ENCODE measurements at regions not wholly inside any gene's neighbourhood (a gene's known extent, or its start where the extent isn't known, plus 50 kb on each side); places are given as distances from the start of the nearest gene placed in this dataset.
A peak's percentile ranks its signal among the peaks of the same experiment; 100 is the strongest.

DNA sequence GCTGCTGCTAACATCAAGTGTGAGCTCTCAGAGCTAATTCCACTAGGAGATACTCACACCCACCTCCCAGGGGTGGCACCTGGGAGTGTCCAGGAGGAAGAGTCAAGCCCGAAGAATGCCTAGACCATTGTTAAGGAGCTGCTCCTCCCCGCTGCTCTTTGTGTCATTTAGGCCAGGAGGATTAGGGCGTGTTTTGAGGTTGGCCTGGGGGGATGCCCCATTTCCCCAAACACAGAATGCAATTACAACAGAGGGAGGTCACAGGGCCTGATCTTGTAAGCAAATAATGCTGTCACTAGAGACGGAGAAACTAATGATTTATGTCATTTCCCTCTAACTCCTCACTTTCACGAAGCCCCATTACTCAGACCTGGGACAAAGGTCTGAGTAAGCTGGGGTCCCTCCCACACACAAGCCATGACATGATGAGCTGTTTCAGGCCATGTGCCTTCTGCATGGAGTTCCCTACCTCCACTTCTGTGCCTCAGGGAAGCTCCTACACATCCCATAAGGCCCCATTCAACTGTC is 312.5 kb downstream of the ACTL7B start (continued):
- TF ChIP-seq, protein P1, sequence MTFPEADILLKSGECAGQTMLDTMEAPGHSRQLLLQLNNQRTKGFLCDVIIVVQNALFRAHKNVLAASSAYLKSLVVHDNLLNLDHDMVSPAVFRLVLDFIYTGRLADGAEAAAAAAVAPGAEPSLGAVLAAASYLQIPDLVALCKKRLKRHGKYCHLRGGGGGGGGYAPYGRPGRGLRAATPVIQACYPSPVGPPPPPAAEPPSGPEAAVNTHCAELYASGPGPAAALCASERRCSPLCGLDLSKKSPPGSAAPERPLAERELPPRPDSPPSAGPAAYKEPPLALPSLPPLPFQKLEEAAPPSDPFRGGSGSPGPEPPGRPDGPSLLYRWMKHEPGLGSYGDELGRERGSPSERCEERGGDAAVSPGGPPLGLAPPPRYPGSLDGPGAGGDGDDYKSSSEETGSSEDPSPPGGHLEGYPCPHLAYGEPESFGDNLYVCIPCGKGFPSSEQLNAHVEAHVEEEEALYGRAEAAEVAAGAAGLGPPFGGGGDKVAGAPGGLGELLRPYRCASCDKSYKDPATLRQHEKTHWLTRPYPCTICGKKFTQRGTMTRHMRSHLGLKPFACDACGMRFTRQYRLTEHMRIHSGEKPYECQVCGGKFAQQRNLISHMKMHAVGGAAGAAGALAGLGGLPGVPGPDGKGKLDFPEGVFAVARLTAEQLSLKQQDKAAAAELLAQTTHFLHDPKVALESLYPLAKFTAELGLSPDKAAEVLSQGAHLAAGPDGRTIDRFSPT (tag by site-specific recombination; IDR thresholded peaks at IDR 0.05) = peak; percentile 77
- TF ChIP-seq ZNF16 (tag by site-specific recombination; IDR thresholded peaks at IDR 0.05; ENCODE audit: low read depth) (no peak), ZNF629 (tag by site-specific recombination; IDR thresholded peaks at IDR 0.05) (peak; percentile 75), GLIS1 (tag by site-specific recombination; IDR thresholded peaks at IDR 0.05) (peak; percentile 44), ZNF639 (tag by site-specific recombination; IDR thresholded peaks at IDR 0.05) (peak; percentile 62; the same call in 1 of the 2 replicates), MEIS1 (CRISPR knock-in tag; IDR thresholded peaks at IDR 0.05; ENCODE audit: borderline replicate concordance) (peak; percentile 87; the same call in 1 of the 2 replicates), ZFHX2 (tag by site-specific recombination; conservative IDR thresholded peaks at IDR 0.05) (peak; percentile 47), ZNF394 (tag by site-specific recombination; IDR thresholded peaks at IDR 0.05; ENCODE audit: borderline replicate concordance) (peak; percentile 56; the same call in 1 of the 2 replicates), ZNF843 (tag by site-specific recombination; IDR thresholded peaks at IDR 0.05) (0 out of 2 replicates have a peak, but pooled peaks have one; percentile 61), ZSCAN30 (tag by site-specific recombination; IDR thresholded peaks at IDR 0.05) (no peak), ZNF366 (tag by site-specific recombination; conservative IDR thresholded peaks at IDR 0.05) (peak; percentile 72), ZNF645 (tag by site-specific recombination; IDR thresholded peaks at IDR 0.05) (no peak)

- ChIA-PET POLR2A (no interaction called here), CTCF (interaction anchor here (0.9 to 3.2 kb wide), 2 partner anchors 8 to 70 kb away, joined by 3 to 11 read pairs; no protein-coding TSS in a partner anchor)
- Histone ChIP-seq H3K4me1 (ENCODE audit: control insufficient read depth, insufficient read depth, low read length) (no peaks in the 10 kb centered on the region), H3K4me3 (ENCODE audit: low read depth, low read length) (no peak overlapping the region), H3K27ac (ENCODE audit: extremely low read depth, low read depth, low read length) (no peak overlapping the region), H3K36me3 (ENCODE audit: control insufficient read depth in 2 of 2, insufficient read depth in 1 of 2, low read length in 2 of 2) (no peaks in the 10 kb centered on the region), H3K9me3 (ENCODE audit: control insufficient read depth, insufficient read depth, low read depth, low read length) (no peaks in the 10 kb centered on the region)
- TF ChIP-seq ZNF341 (tag by site-specific recombination; IDR thresholded peaks at IDR 0.05; ENCODE audit: low read depth) = no peak
- TF ChIP-seq ZNF585B (tag by site-specific recombination; IDR thresholded peaks at IDR 0.05) = no peak
- TF ChIP-seq, protein P2, sequence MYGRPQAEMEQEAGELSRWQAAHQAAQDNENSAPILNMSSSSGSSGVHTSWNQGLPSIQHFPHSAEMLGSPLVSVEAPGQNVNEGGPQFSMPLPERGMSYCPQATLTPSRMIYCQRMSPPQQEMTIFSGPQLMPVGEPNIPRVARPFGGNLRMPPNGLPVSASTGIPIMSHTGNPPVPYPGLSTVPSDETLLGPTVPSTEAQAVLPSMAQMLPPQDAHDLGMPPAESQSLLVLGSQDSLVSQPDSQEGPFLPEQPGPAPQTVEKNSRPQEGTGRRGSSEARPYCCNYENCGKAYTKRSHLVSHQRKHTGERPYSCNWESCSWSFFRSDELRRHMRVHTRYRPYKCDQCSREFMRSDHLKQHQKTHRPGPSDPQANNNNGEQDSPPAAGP (tag by site-specific recombination; IDR thresholded peaks at IDR 0.05) = no peak
- no peak for TF ChIP-seq ZNF239 (tag by site-specific recombination; IDR thresholded peaks at IDR 0.05)
- TF ChIP-seq ZNF433 (tag by site-specific recombination; IDR thresholded peaks at IDR 0.05; ENCODE audit: low read depth) = no peak
- no peak for TF ChIP-seq ZNF221 (tag by site-specific recombination; IDR thresholded peaks at IDR 0.05; ENCODE audit: borderline replicate concordance)
- no peak for TF ChIP-seq ZBTB44 (tag by site-specific recombination; IDR thresholded peaks at IDR 0.05)
- no peak for TF ChIP-seq ZNF639 (tag by site-specific recombination; IDR thresholded peaks at IDR 0.05)
- no peak for TF ChIP-seq ZNF521 (tag by site-specific recombination; IDR thresholded peaks at IDR 0.05)
- TF ChIP-seq ZFP69B (tag by site-specific recombination; IDR thresholded peaks at IDR 0.05) = no peak
- no peak for TF ChIP-seq ZNF18 (tag by site-specific recombination; IDR thresholded peaks at IDR 0.05)
These were observed 318.0 kb downstream of the ACTL7B start for GRCh38 chr9:108537756-108538155.
